GM11168 (cell line): ENCODE measurements at regions not wholly inside any gene's neighbourhood (a gene's known extent, or its start where the extent isn't known, plus 50 kb on each side); places are given as distances from the start of the nearest gene placed in this dataset.

Source experiments
- in situ Hi-C: fragments of 300-500 bp; cut with MboI; formaldehyde crosslinking; loops from one replicate; pipeline ENCODE4 v1.12.0; 2022; ENCODE audit warnings: low sequenced_read_pairs; ENCODE audit not compliant: unreplicated experiment

GRCh38 chr3:144351011-144351410 lies 379.4 kb downstream of the DIPK2A start:
- in situ Hi-C loops, result no loop called here

GRCh38 chr3:144351773-144352365 lies 380.2 kb downstream of the DIPK2A start:
- in situ Hi-C loops, result no loop called here

DNA sequence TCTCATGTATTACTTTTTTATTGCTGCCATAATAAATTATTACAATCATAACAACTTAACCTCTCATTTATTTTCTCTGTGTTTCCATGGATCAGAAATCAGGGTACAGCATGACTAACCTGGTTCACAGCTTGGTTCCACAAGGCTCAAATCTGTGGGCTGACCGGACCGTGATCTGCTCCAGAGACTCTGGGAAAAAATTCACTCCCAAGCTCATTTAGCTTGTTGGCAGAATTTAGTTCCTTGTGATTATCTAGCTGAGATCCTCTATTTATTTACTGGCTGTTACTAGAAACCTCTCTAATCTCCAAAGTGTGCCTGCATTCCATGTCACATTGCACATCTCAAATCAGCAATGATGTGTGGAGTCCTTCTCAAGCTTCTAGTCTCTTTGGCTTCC lies 386.6 kb downstream of the DIPK2A start:
- in situ Hi-C loops, result no loop called here

GRCh38 chr3:144361002-144361401 lies 389.4 kb downstream of the DIPK2A start:
- in situ Hi-C loops, result no loop called here

DNA sequence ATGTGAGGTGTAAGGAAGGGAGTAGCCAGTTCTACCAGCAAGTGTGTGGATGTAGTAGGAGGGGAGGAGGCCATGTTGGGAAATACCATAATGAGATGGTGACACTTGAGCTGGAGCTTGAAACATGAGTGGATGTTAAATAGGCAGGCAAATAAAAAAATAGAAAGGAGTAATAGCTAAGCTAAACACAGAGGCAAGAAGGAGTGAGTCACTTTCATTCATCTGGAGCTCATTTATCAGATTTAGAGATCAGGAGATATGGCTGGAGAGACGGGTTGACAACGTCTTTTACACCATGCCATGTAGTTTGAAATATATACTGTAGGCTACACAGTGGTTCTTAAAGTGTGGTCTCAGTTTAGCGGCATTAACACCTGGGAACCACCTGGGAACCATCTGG lies 390.5 kb downstream of the DIPK2A start:
- in situ Hi-C loops, result no loop called here

- in situ Hi-C loops, result no loop called here
Measured at GRCh38 chr3:144363856-144364255, 392.2 kb downstream of the DIPK2A start.

GRCh38 chr3:144364737-144365136 lies 393.1 kb downstream of the DIPK2A start:
- in situ Hi-C loops, result no loop called here

- in situ Hi-C loops, result no loop called here
Measured at GRCh38 chr3:144369129-144369879, 397.7 kb downstream of the DIPK2A start.

DNA sequence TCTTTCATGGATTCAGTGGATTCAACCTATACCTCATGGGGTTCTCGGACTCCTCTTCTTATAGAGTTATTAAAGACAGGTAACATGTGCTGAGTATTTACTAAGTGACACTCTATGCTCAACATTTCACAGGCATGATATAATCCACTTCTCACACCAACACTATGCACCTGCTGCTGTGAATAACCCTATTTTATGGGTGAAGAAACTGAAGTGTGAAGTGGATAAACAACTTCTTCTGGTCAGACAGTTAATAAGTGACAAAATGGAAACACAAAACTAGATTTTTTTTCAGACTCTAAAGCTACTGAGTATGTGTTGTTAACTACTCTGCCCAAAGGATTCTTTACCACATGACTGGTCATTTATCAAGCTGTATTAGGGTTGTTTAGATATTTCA lies 403.5 kb downstream of the DIPK2A start:
- in situ Hi-C loops, result no loop called here

DNA sequence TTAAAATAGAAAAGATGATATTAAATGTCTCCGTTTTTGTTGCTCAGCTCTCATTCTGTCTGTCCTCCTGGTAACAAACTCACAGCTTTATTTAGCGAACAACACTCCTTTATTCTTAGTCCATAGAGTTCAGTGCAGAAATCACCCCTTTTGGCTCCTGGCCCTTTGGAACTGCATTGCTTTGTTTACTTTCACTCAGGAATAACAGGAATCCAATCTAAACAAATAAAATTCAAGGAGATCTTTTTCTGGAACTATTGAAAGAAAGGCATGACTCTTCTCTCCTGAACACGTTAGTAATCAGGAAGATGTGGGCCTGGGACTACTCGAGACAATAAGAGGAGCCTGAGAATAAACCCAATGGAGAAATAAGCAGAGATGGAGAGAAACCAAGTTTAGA lies 409.2 kb downstream of the DIPK2A start:
- in situ Hi-C loops, result no loop called here

- in situ Hi-C loops, result no loop called here
Measured at GRCh38 chr3:144381607-144382006, 410.0 kb downstream of the DIPK2A start.

DNA sequence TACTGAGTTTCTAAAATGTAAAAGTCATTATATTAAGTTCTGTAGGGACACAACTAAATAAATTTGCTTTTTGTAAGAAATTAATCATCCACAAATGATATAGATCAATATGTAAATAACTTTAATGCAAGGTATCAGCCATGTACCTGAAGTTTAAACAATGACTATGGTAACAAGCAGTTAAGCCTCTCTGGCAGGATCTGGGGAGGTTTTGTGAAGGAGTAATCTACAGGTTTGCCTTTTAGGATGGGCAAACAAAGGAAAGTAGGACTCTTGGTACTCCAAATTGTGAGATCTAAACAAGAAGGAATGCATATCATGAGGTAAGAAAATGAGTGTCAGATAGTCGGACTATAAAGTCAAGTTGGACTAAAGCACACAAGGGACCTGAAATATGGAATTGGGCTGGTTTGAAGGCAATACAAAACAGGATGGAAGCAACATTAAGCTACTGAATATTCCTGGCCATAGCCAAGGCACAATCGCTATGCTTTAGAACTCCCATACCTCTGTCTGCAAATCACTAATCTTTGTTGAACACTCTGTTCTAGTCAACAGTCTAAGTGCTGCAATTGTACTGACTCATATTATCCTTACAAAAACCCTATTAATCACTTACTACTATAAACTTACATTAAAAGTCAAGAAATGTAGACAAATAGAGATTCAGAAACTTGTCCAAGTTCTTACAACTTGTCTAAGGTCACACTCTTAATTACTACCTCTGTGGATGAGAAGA lies 412.8 kb downstream of the DIPK2A start:
- in situ Hi-C loops, result no loop called here

- in situ Hi-C loops, result no loop called here
Measured at GRCh38 chr3:144390786-144391185, 419.2 kb downstream of the DIPK2A start.

DNA sequence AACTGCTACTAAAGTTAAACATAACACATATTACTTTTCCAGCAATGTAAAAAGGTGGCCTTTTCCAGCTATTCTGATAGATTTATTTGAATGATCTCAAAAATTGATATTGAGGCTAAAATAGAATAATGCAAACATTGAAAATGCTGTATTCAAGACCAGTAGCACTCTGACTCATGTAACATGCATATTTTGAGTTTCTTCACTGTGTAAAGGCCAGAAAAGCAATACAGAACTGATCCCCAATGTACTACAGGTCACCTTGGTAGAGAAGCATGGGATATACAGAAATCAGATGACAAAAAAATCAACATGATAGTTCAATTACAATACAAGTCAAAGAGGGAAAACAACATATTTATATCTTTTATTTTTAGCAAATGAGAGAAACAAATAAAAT lies 419.6 kb downstream of the DIPK2A start:
- in situ Hi-C loops, result no loop called here

DNA sequence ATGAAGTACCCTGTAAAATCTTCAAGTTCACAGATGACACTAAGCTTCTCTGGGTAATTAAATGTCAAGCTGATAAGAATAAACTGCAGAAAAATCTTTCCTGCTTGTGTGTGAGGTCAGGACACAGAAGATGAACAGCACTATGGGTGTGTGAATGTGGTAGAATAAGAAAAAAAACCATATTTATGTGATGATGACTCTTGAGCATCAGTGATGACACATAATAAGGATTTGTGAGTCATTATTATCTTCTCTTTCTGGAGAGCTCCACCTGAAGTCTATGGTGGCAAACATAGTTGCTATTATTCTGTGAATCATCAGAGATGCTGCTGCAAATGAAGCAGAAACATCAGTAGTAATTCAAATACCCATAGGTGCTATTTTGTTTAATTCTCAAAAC lies 422.4 kb downstream of the DIPK2A start:
- in situ Hi-C loops, result no loop called here

GRCh38 chr3:144402430-144402829 lies 430.8 kb downstream of the DIPK2A start:
- in situ Hi-C loops, result no loop called here

- in situ Hi-C loops, result no loop called here
Measured at GRCh38 chr3:144403040-144403457, 431.4 kb downstream of the DIPK2A start.

DNA sequence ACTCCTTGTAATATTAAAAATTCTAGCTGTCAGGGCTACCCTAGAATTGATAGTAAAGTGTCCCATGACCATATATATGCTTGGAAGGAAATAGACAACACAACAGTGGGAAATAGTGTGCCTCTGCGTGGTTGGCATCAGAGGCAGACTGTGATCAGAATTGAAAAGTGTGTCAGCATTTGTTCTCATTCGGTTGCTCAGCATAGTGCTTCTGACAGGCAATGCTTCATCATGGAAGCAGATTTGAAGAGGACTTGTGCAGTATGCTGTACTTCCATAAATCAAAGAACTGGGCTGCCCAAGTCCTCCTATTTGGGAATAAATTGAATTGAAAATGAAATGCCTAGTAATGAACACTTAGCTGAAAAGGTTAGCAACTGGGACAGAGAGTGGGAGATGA lies 435.7 kb downstream of the DIPK2A start:
- in situ Hi-C loops, result no loop called here

- in situ Hi-C loops, result no loop called here
Measured at GRCh38 chr3:144409319-144409718, 437.7 kb downstream of the DIPK2A start.

DNA sequence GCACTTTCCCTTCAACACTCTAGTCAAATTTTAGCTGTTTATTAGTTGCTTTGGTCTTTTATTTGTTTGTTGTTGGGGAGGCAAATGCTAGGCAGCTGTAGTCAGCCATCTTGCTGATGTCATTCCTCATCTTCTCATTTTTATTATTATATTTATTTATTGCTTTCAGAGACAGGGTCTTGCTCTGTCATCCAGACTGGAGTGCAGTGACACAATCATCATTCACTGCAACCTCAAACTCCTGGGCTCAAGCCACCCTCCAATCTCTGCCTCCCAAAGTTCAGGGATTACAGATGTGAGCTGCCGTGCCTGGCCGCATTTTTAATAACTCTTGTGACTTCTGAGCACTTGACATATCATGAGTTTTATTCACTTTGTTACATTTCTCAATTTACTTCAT lies 441.4 kb downstream of the DIPK2A start:
- in situ Hi-C loops, result no loop called here

GRCh38 chr3:144415492-144415891 lies 443.9 kb downstream of the DIPK2A start:
- in situ Hi-C loops, result no loop called here
